ENCODE measurements at regions not wholly inside any gene's neighbourhood (a gene's known extent, or its start where the extent isn't known, plus 50 kb on each side); places are given as distances from the start of the nearest gene placed in this dataset.

GRCh38 chr11:110776081-110776480, 63.8 kb upstream of the ARHGAP20 start:
- TF ChIP-seq MAX (IDR thresholded peaks at IDR 0.05): no peak
- no peak for TF ChIP-seq RAD21 (IDR thresholded peaks at IDR 0.05; ENCODE audit: low read depth)
- TF ChIP-seq REST (IDR thresholded peaks at IDR 0.05; ENCODE audit: low read depth): no peak
- no peak for TF ChIP-seq EP300 (IDR thresholded peaks at IDR 0.05; ENCODE audit: borderline replicate concordance)
- TF ChIP-seq CREB1 (IDR thresholded peaks at IDR 0.05; ENCODE audit: low read depth): no peak
- TF ChIP-seq TEAD4 (IDR thresholded peaks at IDR 0.05): no peak

All from Ishikawa (cell line).